ENCODE measurements at regions not wholly inside any gene's neighbourhood (a gene's known extent, or its start where the extent isn't known, plus 50 kb on each side); places are given as distances from the start of the nearest gene placed in this dataset.

GRCh38 chr2:198309081-198309480 is 504.7 kb downstream of the PLCL1 start:
- Histone ChIP-seq H3K27me3 (ENCODE audit: control insufficient read depth in 1 of 2, insufficient read depth in 2 of 2, low read length in 2 of 2) (peaks cover 11 to 31% of the 10 kb centered on the region in 2 experiments), H3K36me3 (ENCODE audit: insufficient read depth, low read length) (no peaks in the 10 kb centered on the region), H3K27ac (ENCODE audit: low read depth in 1 of 2, low read length in 2 of 2) (no peak overlapping the region), H3K9me3 (ENCODE audit: control insufficient read depth in 1 of 2, insufficient read depth in 1 of 2, low read length in 2 of 2) (no peaks in the 10 kb centered on the region), H3K4me1 (ENCODE audit: insufficient read depth, low read length) (no peaks in the 10 kb centered on the region), H3K4me3 (ENCODE audit: low read length) (no peak overlapping the region)
- no peak overlapping the region for H3K27ac Mint-ChIP-seq
- no peaks in the 10 kb centered on the region for H3K36me3 Mint-ChIP-seq (ENCODE audit: low read depth)
- POLR2A ChIA-PET = no interaction called here
- H3K9me3 Mint-ChIP-seq = no peaks in the 10 kb centered on the region
- DNase-seq (no peak), ATAC-seq (ENCODE audit: poor library complexity) (no peak)
- no peak overlapping the region for H3K4me3 Mint-ChIP-seq
- H3K27me3 Mint-ChIP-seq = peaks cover 56% of the 10 kb centered on the region
- CTCF ChIA-PET = interaction anchor here (0.6 to 1.8 kb wide), 9 partner anchors 9 to 1433 kb away, joined by 3 to 15 read pairs (median 4); no protein-coding TSS in a partner anchor
- no peaks in the 10 kb centered on the region for H3K4me1 Mint-ChIP-seq (ENCODE audit: low read depth)
- TF ChIP-seq CTCF (IDR thresholded peaks at IDR 0.05) = no peak
- intact Hi-C loops (cut with DNase I, micrococcal nuclease) = no loop called here

GRCh38 chr2:198308368-198308767 is 504.0 kb downstream of the PLCL1 start:
- Mint-ChIP-seq H3K27me3 (peaks cover 54% of the 10 kb centered on the region), H3K4me3 (no peak overlapping the region), H3K27ac (no peak overlapping the region), H3K36me3 (ENCODE audit: low read depth) (no peaks in the 10 kb centered on the region), H3K9me3 (no peaks in the 10 kb centered on the region), H3K4me1 (ENCODE audit: low read depth) (no peaks in the 10 kb centered on the region)
- ATAC-seq (ENCODE audit: poor library complexity) = no peak
- no peaks in the 10 kb centered on the region for H3K9me3 ChIP-seq (ENCODE audit: control insufficient read depth in 1 of 2, insufficient read depth in 1 of 2, low read length in 2 of 2)
- peaks cover 10 to 31% of the 10 kb centered on the region in 2 experiments for H3K27me3 ChIP-seq (ENCODE audit: control insufficient read depth in 1 of 2, insufficient read depth in 2 of 2, low read length in 2 of 2)
- CTCF ChIA-PET = interaction anchor here (1.8 kb wide), 1 partner anchor 10 kb away, joined by 7 read pairs; no protein-coding TSS in a partner anchor
- no peak overlapping the region for H3K4me3 ChIP-seq (ENCODE audit: low read length)
- H3K36me3 ChIP-seq (ENCODE audit: insufficient read depth, low read length) = no peaks in the 10 kb centered on the region
- H3K4me1 ChIP-seq (ENCODE audit: insufficient read depth, low read length) = no peaks in the 10 kb centered on the region
- POLR2A ChIA-PET = no interaction called here
- DNase-seq = no peak
- no peak overlapping the region for H3K27ac ChIP-seq (ENCODE audit: low read depth in 1 of 2, low read length in 2 of 2)
- intact Hi-C loops (cut with DNase I, micrococcal nuclease) = no loop called here
- TF ChIP-seq CTCF (IDR thresholded peaks at IDR 0.05) = no peak

- H3K4me3 Mint-ChIP-seq = no peak overlapping the region
- Histone ChIP-seq H3K27me3 (ENCODE audit: control insufficient read depth in 1 of 2, insufficient read depth in 2 of 2, low read length in 2 of 2) (peaks cover 4 to 25% of the 10 kb centered on the region in 2 experiments), H3K4me1 (ENCODE audit: insufficient read depth, low read length) (no peaks in the 10 kb centered on the region), H3K9me3 (ENCODE audit: control insufficient read depth in 1 of 2, insufficient read depth in 1 of 2, low read length in 2 of 2) (no peaks in the 10 kb centered on the region), H3K4me3 (ENCODE audit: low read length) (no peak overlapping the region), H3K27ac (ENCODE audit: low read depth in 1 of 2, low read length in 2 of 2) (no peak overlapping the region), H3K36me3 (ENCODE audit: insufficient read depth, low read length) (no peaks in the 10 kb centered on the region)
- no peak for TF ChIP-seq CTCF (IDR thresholded peaks at IDR 0.05)
- H3K4me1 Mint-ChIP-seq (ENCODE audit: low read depth) = no peaks in the 10 kb centered on the region
- no peak for DNase-seq
- ChIA-PET CTCF (no interaction called here), POLR2A (no interaction called here)
- ATAC-seq (ENCODE audit: poor library complexity) = no peak
- H3K36me3 Mint-ChIP-seq (ENCODE audit: low read depth) = no peaks in the 10 kb centered on the region
- intact Hi-C loops (cut with DNase I, micrococcal nuclease) = no loop called here
- peaks cover 41% of the 10 kb centered on the region for H3K27me3 Mint-ChIP-seq
- H3K27ac Mint-ChIP-seq = no peak overlapping the region
- H3K9me3 Mint-ChIP-seq = no peaks in the 10 kb centered on the region
Observed at GRCh38 chr2:198307093-198307492, 502.7 kb downstream of the PLCL1 start.
